Right atrium auricular region (tissue), 2 donors: ENCODE measurements at regions not wholly inside any gene's neighbourhood (a gene's known extent, or its start where the extent isn't known, plus 50 kb on each side); places are given as distances from the start of the nearest gene placed in this dataset.

Experiments
- DNase-seq: peaks from one replicate; pipeline ENCODE4 v3.0.0-alpha.2; 2019; ENCODE audit warnings: low spot score
- H3K27ac ChIP-seq, 2 donors: fragments of 200-600 bp; sonication (generic); 1 replicate in 1 of 2; 2 replicates in 1 of 2; pipeline ENCODE4 v1.5.1; 2016 to 2019
- H3K27me3 ChIP-seq, 2 donors: fragments of 200-600 bp; sonication (generic); one replicate each; pipeline versions ENCODE4 v1.5.1 to v1.6.0; 2017 to 2019
- H3K36me3 ChIP-seq: fragments of 200-600 bp; sonication (generic); one replicate; pipeline ENCODE4 v1.5.1; 2016
- H3K4me1 ChIP-seq, 2 donors: fragments of 200-600 bp; sonication (generic); one replicate each; pipeline versions ENCODE4 v1.5.1 to v1.6.0; 2017 to 2019
- H3K4me3 ChIP-seq, 2 donors: fragments of 200-600 bp; sonication (generic); 1 replicate in 1 of 2; 2 replicates in 1 of 2; pipeline ENCODE4 v1.5.1; 2017 to 2019; ENCODE audit warnings: mild to moderate bottlenecking in 1 of 2, moderate library complexity in 1 of 2
- H3K9me3 ChIP-seq, 2 donors: fragments of 200-600 bp; sonication (generic); one replicate each; pipeline ENCODE4 v1.5.1; 2019
- TF ChIP-seq, protein P1 (sequence below), 2 donors: fragments of 200-600 bp; sonication (generic); IDR thresholded peaks; one replicate each; pipeline ENCODE4 v1.5.1; 2019; ENCODE audit warnings: antibody characterized with exemption in 2 of 2

DNA sequence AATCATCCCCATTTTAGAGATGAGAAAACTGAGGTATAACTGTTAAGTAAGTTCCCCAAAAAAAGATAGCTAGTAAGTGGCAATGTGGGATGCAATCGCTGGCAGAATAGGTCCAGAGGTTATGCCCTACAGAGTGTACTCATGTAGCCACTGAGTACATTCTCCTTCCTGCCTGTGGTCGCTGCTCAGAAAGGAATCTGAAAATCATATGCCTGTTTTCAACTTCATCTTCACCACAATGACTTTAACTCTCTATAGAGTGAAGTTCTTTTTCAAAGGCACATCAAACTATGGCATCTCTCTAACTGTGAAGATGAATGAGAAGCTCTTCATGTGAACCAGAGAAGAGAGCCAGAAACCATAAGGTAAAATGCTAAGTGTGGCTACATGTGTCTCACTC lies 162.2 kb upstream of the SLC25A13 start:
- Histone ChIP-seq H3K4me3 (no peak overlapping the region), H3K4me1 (no peaks in the 10 kb centered on the region), H3K27ac (no peak overlapping the region), H3K36me3 (no peaks in the 10 kb centered on the region), H3K27me3 (no peaks in the 10 kb centered on the region), H3K9me3 (no peaks in the 10 kb centered on the region)
- TF ChIP-seq, protein P1, sequence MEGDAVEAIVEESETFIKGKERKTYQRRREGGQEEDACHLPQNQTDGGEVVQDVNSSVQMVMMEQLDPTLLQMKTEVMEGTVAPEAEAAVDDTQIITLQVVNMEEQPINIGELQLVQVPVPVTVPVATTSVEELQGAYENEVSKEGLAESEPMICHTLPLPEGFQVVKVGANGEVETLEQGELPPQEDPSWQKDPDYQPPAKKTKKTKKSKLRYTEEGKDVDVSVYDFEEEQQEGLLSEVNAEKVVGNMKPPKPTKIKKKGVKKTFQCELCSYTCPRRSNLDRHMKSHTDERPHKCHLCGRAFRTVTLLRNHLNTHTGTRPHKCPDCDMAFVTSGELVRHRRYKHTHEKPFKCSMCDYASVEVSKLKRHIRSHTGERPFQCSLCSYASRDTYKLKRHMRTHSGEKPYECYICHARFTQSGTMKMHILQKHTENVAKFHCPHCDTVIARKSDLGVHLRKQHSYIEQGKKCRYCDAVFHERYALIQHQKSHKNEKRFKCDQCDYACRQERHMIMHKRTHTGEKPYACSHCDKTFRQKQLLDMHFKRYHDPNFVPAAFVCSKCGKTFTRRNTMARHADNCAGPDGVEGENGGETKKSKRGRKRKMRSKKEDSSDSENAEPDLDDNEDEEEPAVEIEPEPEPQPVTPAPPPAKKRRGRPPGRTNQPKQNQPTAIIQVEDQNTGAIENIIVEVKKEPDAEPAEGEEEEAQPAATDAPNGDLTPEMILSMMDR (IDR thresholded peaks at IDR 0.05), result no peak
- no peak for DNase-seq

DNA sequence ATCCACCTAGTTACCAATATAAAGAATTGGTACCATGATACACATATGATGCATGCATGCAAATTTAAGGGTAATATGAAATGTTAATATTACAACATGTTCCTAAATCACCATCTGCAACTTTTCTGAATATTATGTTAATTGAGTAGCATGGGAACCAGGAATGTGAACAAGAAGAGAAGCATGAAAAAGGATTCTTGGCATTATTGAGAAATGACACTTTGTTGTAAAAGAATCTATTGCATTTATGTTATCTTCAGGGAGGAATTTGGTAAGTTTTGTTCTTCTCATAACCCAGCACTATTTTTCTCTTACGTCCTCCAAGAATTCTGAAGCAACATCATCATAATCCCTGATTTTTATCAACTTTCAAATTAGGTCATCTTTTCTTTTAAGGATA lies 159.9 kb upstream of the SLC25A13 start:
- Histone ChIP-seq H3K9me3 (no peaks in the 10 kb centered on the region), H3K36me3 (no peaks in the 10 kb centered on the region), H3K27me3 (no peaks in the 10 kb centered on the region), H3K27ac (no peak overlapping the region), H3K4me1 (no peaks in the 10 kb centered on the region), H3K4me3 (no peak overlapping the region)
- DNase-seq, result no peak
- TF ChIP-seq, protein P1 (IDR thresholded peaks at IDR 0.05), result no peak

DNA sequence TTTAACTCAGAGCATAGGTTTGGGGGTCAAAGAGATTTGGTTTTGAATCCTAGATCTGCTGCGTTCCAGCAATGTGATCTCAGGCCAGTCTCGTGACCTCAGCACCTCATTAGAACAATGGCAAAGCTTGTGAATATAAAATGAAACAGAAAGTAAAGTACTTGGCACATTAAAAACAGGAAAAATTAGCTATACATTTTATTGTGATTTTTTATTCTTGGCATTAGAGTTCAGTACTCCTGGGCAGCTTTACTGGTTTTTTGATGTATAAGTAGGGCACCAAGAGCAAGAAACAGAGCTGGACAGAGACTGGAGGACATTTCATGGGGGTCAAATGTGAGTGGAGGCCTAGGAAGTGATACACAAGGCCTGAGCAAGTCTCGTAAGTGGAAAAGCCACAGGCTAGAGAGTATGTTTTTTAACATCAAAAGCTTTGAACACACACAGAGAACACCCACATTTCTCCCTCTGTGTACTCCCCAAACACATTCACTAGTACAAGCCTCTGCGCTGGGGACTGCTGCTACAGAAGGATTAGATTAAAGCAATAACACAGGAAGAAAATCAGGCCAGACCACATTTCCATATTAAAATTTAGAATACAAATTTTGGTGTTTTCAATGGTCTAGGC lies 157.2 kb upstream of the SLC25A13 start:
- no peak overlapping the region for H3K4me3 ChIP-seq
- no peak for DNase-seq
- no peaks in the 10 kb centered on the region for H3K27me3 ChIP-seq
- H3K9me3 ChIP-seq, result no peaks in the 10 kb centered on the region
- H3K36me3 ChIP-seq, result no peaks in the 10 kb centered on the region
- H3K4me1 ChIP-seq, result no peaks in the 10 kb centered on the region
- H3K27ac ChIP-seq, result no peak overlapping the region
- TF ChIP-seq, protein P1 (IDR thresholded peaks at IDR 0.05), result no peak

DNA sequence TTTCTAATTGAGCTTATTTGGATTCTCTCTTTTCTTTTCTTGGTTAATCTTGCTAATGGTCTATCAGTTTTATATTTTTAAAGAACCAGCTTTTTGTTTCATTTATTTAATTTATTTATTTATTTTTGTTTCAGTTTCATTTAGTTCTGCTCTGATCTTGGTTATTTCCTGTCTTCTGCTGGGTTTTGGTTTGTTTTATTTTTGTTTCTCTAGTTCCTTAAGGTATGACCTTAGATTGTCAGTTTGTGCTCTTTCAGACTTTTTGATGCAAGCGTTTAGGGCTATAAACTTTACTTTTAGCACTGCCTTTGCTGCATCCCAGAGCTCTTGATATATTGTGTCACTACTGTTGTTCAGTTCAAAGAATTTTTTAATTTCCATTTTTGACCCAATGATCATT lies 149.7 kb upstream of the SLC25A13 start:
- no peak for DNase-seq
- no peak overlapping the region for H3K27ac ChIP-seq

DNA sequence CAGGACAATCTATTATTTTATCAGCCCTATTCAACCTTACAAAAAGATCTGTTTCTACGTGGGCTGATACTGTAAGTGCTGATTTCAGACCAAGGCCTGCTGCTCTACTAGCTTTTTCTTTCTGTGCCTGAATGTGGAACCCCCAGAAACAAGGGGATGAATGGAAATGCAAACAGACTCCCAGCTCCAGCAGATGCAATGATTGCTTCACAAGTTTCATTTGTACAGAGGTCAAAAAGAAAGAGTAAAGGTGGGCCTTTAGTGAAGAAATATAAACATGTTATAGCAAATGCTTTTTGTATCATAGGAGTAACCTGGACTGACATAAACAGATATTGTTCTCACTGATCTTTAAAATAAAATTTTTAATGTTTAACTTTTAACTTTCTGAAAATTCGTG lies 130.2 kb upstream of the SLC25A13 start:
- TF ChIP-seq, protein P1 (IDR thresholded peaks at IDR 0.05), result no peak
- no peak for DNase-seq
- no peaks in the 10 kb centered on the region for H3K36me3 ChIP-seq
- no peak overlapping the region for H3K27ac ChIP-seq
- no peak overlapping the region for H3K4me3 ChIP-seq
- H3K27me3 ChIP-seq, result no peaks in the 10 kb centered on the region
- no peaks in the 10 kb centered on the region for H3K4me1 ChIP-seq
- no peaks in the 10 kb centered on the region for H3K9me3 ChIP-seq

More for the DNA sequence above, 149.7 kb upstream of the SLC25A13 start:
- no peaks in the 10 kb centered on the region for H3K27me3 ChIP-seq
- TF ChIP-seq, protein P1 (IDR thresholded peaks at IDR 0.05), result no peak
- no peaks in the 10 kb centered on the region for H3K9me3 ChIP-seq
- no peak overlapping the region for H3K4me3 ChIP-seq
- H3K4me1 ChIP-seq, result no peaks in the 10 kb centered on the region
- no peaks in the 10 kb centered on the region for H3K36me3 ChIP-seq

DNA sequence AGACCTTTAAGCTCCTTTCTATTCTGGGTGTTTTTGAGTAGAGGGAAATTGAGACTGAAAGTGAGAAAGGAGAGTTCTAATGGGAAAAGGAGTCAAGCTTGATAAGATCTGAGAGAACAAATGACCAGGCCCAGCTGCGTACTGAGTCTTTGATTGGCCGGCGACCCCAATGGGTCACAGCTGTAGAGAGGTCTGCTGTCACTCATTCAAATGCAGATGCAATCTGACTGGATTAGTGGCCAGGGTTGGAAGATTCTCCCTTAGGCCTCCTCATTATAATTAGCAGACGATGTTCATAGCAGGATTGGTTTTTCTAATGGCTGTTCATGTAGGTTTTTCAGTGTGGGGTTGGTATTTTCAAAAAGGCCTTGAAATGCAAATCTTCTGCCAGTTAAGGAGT lies 127.2 kb upstream of the SLC25A13 start:
- Histone ChIP-seq H3K27me3 (no peaks in the 10 kb centered on the region), H3K4me3 (no peak overlapping the region), H3K27ac (no peak overlapping the region), H3K36me3 (no peaks in the 10 kb centered on the region), H3K4me1 (no peaks in the 10 kb centered on the region), H3K9me3 (no peaks in the 10 kb centered on the region)
- no peak for DNase-seq
- TF ChIP-seq, protein P1 (IDR thresholded peaks at IDR 0.05), result no peak
